ENCODE measurements at regions not wholly inside any gene's neighbourhood (a gene's known extent, or its start where the extent isn't known, plus 50 kb on each side); places are given as distances from the start of the nearest gene placed in this dataset.

GRCh38 chr14:106286697-106287290, 760.4 kb downstream of the TMEM121 start:
- TF ChIP-seq SNAI2 (CRISPR knock-in tag; IDR thresholded peaks at IDR 0.05) = no peak
- peak; percentile 94 for ATAC-seq

- TF ChIP-seq ARNTL (CRISPR knock-in tag; IDR thresholded peaks at IDR 0.05; ENCODE audit: borderline replicate concordance, low read depth) = no peak
- TF ChIP-seq GLIS3 (CRISPR knock-in tag; IDR thresholded peaks at IDR 0.05) = no peak
- no peak for TF ChIP-seq RARB (CRISPR knock-in tag; IDR thresholded peaks at IDR 0.05)
- TF ChIP-seq ESRRG (CRISPR knock-in tag; IDR thresholded peaks at IDR 0.05) = no peak
- TF ChIP-seq ZFP3 (CRISPR knock-in tag; IDR thresholded peaks at IDR 0.05) = no peak
- no peak for TF ChIP-seq ZNF70 (CRISPR knock-in tag; IDR thresholded peaks at IDR 0.05)
- no peak for TF ChIP-seq ZNF565 (CRISPR knock-in tag; conservative IDR thresholded peaks at IDR 0.05; ENCODE audit: low read depth)
- no peak for TF ChIP-seq ZNF8 (CRISPR knock-in tag; IDR thresholded peaks at IDR 0.05)
- TF ChIP-seq PATZ1 (CRISPR knock-in tag; IDR thresholded peaks at IDR 0.05; ENCODE audit: borderline replicate concordance) = no peak
- no peak for TF ChIP-seq POU6F1 (CRISPR knock-in tag; IDR thresholded peaks at IDR 0.05; ENCODE audit: borderline replicate concordance, low read depth)
- no peak for TF ChIP-seq TSHZ2 (CRISPR knock-in tag; IDR thresholded peaks at IDR 0.05)
- no peak for TF ChIP-seq CREB5 (CRISPR knock-in tag; IDR thresholded peaks at IDR 0.05; ENCODE audit: low read depth)
- TF ChIP-seq CSRNP3 (CRISPR knock-in tag; IDR thresholded peaks at IDR 0.05) = no peak
- TF ChIP-seq BACH2 (CRISPR knock-in tag; IDR thresholded peaks at IDR 0.05; ENCODE audit: borderline replicate concordance) = no peak
- peak; percentile 21; the same call in 1 of the 3 replicates for ATAC-seq
Observed at GRCh38 chr14:106287506-106287905, 761.1 kb downstream of the TMEM121 start.

GRCh38 chr14:106291626-106292025, 765.2 kb downstream of the TMEM121 start:
- TF ChIP-seq ZNF8 (CRISPR knock-in tag; IDR thresholded peaks at IDR 0.05) (no peak), PATZ1 (CRISPR knock-in tag; IDR thresholded peaks at IDR 0.05; ENCODE audit: borderline replicate concordance) (no peak)
- ATAC-seq = no peak

GRCh38 chr14:106294324-106294723, 767.9 kb downstream of the TMEM121 start:
- ATAC-seq = no peak
- TF ChIP-seq RARB (CRISPR knock-in tag; IDR thresholded peaks at IDR 0.05) (no peak), ZFP30 (CRISPR knock-in tag; IDR thresholded peaks at IDR 0.05) (no peak), CSRNP3 (CRISPR knock-in tag; IDR thresholded peaks at IDR 0.05) (no peak), PATZ1 (CRISPR knock-in tag; IDR thresholded peaks at IDR 0.05; ENCODE audit: borderline replicate concordance) (no peak), TCF4 (CRISPR knock-in tag; IDR thresholded peaks at IDR 0.05; ENCODE audit: borderline replicate concordance) (no peak), ZNF70 (CRISPR knock-in tag; IDR thresholded peaks at IDR 0.05) (no peak), CSDC2 (CRISPR knock-in tag; IDR thresholded peaks at IDR 0.05) (no peak), POU6F1 (CRISPR knock-in tag; IDR thresholded peaks at IDR 0.05; ENCODE audit: borderline replicate concordance, low read depth) (no peak), GLIS3 (CRISPR knock-in tag; IDR thresholded peaks at IDR 0.05) (no peak)
